ENCODE measurements at regions not wholly inside any gene's neighbourhood (a gene's known extent, or its start where the extent isn't known, plus 50 kb on each side); places are given as distances from the start of the nearest gene placed in this dataset.

GRCh38 chrX:84611843-84612636, 109.8 kb upstream of the HDX start:
- DNase-seq (ENCODE audit: low read depth), result no peak
- TF ChIP-seq CTCF (IDR thresholded peaks at IDR 0.05; ENCODE audit: control insufficient read depth, extremely low read depth, insufficient read depth), result no peak
- H3K4me3 ChIP-seq (ENCODE audit: low read depth, low read length), result no peak overlapping the region

- peak; percentile 59 for DNase-seq (ENCODE audit: low read depth)
- H3K4me3 ChIP-seq (ENCODE audit: low read depth, low read length), result no peak overlapping the region
- TF ChIP-seq CTCF (IDR thresholded peaks at IDR 0.05; ENCODE audit: control insufficient read depth, extremely low read depth, insufficient read depth), result no peak
These were observed 132.0 kb upstream of the HDX start for GRCh38 chrX:84634201-84634782.

- TF ChIP-seq CTCF (IDR thresholded peaks at IDR 0.05; ENCODE audit: control insufficient read depth, extremely low read depth, insufficient read depth), result no peak
- DNase-seq (ENCODE audit: low read depth), result no peak
- no peak overlapping the region for H3K4me3 ChIP-seq (ENCODE audit: low read depth, low read length)
These were observed 163.8 kb upstream of the HDX start for GRCh38 chrX:84666086-84666485.

GRCh38 chrX:84690228-84690627, 188.0 kb upstream of the HDX start:
- no peak for TF ChIP-seq CTCF (IDR thresholded peaks at IDR 0.05; ENCODE audit: control insufficient read depth, extremely low read depth, insufficient read depth)
- no peak for DNase-seq (ENCODE audit: low read depth)
- no peak overlapping the region for H3K4me3 ChIP-seq (ENCODE audit: low read depth, low read length)

- TF ChIP-seq CTCF (IDR thresholded peaks at IDR 0.05; ENCODE audit: control insufficient read depth, extremely low read depth, insufficient read depth), result no peak
- no peak for DNase-seq (ENCODE audit: low read depth)
- H3K4me3 ChIP-seq (ENCODE audit: low read depth, low read length), result no peak overlapping the region
These were observed 207.7 kb upstream of the HDX start for GRCh38 chrX:84709987-84710386.

- no peak overlapping the region for H3K4me3 ChIP-seq (ENCODE audit: low read depth, low read length)
- no peak for DNase-seq (ENCODE audit: low read depth)
- no peak for TF ChIP-seq CTCF (IDR thresholded peaks at IDR 0.05; ENCODE audit: control insufficient read depth, extremely low read depth, insufficient read depth)
These were observed 208.4 kb upstream of the HDX start for GRCh38 chrX:84710611-84711010.

All from LNCaP clone FGC (cell line).